Neuronal stem cell (in vitro differentiated cells): ENCODE measurements at regions not wholly inside any gene's neighbourhood (a gene's known extent, or its start where the extent isn't known, plus 50 kb on each side); places are given as distances from the start of the nearest gene placed in this dataset.

Experiments
- DNase-seq: peaks from one replicate; pipeline ENCODE4 v3.0.0-alpha.2; 2013; ENCODE audit warnings: low spot score
- H2AFZ ChIP-seq: one replicate; pipeline ENCODE4 v1.6.1; 2013; ENCODE audit warnings: mild to moderate bottlenecking, low read length, inconsistent platforms
- H2AK5ac ChIP-seq: 2 replicates; pipeline ENCODE4 v1.6.1; 2013; ENCODE audit warnings: low read depth, mild to moderate bottlenecking, inconsistent platforms, low read length, moderate library complexity, mixed read lengths
- H2BK120ac ChIP-seq: 2 replicates; pipeline ENCODE4 v1.6.1; 2013; ENCODE audit warnings: low read depth, mild to moderate bottlenecking, inconsistent platforms, low read length, moderate library complexity, mixed read lengths
- H2BK12ac ChIP-seq: one replicate; pipeline ENCODE4 v1.6.1; 2013; ENCODE audit warnings: low read length, inconsistent platforms
- H2BK15ac ChIP-seq: 2 replicates; pipeline ENCODE4 v1.6.1; 2013; ENCODE audit warnings: mild to moderate bottlenecking, low read length, inconsistent platforms, mixed read lengths
- H2BK5ac ChIP-seq: one replicate; pipeline ENCODE4 v1.6.1; 2013; ENCODE audit warnings: inconsistent platforms, mild to moderate bottlenecking, low read length, moderate library complexity
- H3K14ac ChIP-seq: one replicate; pipeline ENCODE4 v1.6.1; 2013; ENCODE audit warnings: low read length, inconsistent platforms
- H3K18ac ChIP-seq: 2 replicates; pipeline ENCODE4 v1.6.1; 2013; ENCODE audit warnings: low read length, inconsistent platforms
- H3K23ac ChIP-seq: 2 replicates; pipeline ENCODE4 v1.6.1; 2013; ENCODE audit warnings: low read depth, mild to moderate bottlenecking, mixed read lengths, low read length, inconsistent platforms; ENCODE audit not compliant: poor library complexity
- H3K27ac ChIP-seq: replicated peaks from 3 replicates; pipeline ENCODE4 v1.5.1; 2013; ENCODE audit warnings: low read length, inconsistent platforms
- H3K27me3 ChIP-seq, 3 experiments: 2 replicates each; pipeline ENCODE4 v1.6.1; 2013; ENCODE audit warnings: low read length in 3 of 3, mild to moderate bottlenecking in 2 of 3, inconsistent platforms in 1 of 3, low read depth in 1 of 3, mixed read lengths in 1 of 3, moderate library complexity in 1 of 3; ENCODE audit not compliant: control insufficient read depth in 3 of 3, insufficient read depth in 3 of 3
- H3K36me3 ChIP-seq, 2 donors: replicated peaks in 1 of 2; 2 replicates each; pipeline ENCODE4 v1.6.1; 2013; ENCODE audit warnings: low read length in 2 of 2; ENCODE audit not compliant: control insufficient read depth in 2 of 2, insufficient read depth in 2 of 2
- H3K4ac ChIP-seq: 2 replicates; pipeline ENCODE4 v1.6.1; 2013; ENCODE audit warnings: inconsistent platforms, mild to moderate bottlenecking, low read length, moderate library complexity
- H3K4me1 ChIP-seq, 2 donors: 1 replicate in 1 of 2; 2 replicates in 1 of 2; pipeline ENCODE4 v1.6.1; 2013; ENCODE audit warnings: low read length in 2 of 2, low read depth in 1 of 2; ENCODE audit not compliant: control insufficient read depth in 2 of 2, insufficient read depth in 1 of 2
- H3K4me2 ChIP-seq: one replicate; pipeline ENCODE4 v1.6.1; 2013; ENCODE audit warnings: mild to moderate bottlenecking, low read length, inconsistent platforms; ENCODE audit not compliant: insufficient read depth, poor library complexity, severe bottlenecking
- H3K4me3 ChIP-seq, 2 donors: 2 replicates each; pipeline ENCODE4 v1.5.1; 2013; ENCODE audit warnings: low read length in 2 of 2, mild to moderate bottlenecking in 2 of 2, inconsistent platforms in 1 of 2, moderate library complexity in 1 of 2
- H3K79me1 ChIP-seq: one replicate; pipeline ENCODE4 v1.6.1; 2013; ENCODE audit warnings: low read depth, mild to moderate bottlenecking, inconsistent platforms, low read length, moderate library complexity
- H3K9ac ChIP-seq: one replicate; pipeline ENCODE4 v1.6.1; 2013; ENCODE audit warnings: mild to moderate bottlenecking, low read depth, low read length, inconsistent platforms; ENCODE audit not compliant: poor library complexity
- H3K9me3 ChIP-seq, 2 donors: replicated peaks in 1 of 2; 2 replicates each; pipeline versions ENCODE3 to v1.6.1; 2013; ENCODE audit warnings: low read length in 2 of 2, mild to moderate bottlenecking in 2 of 2, inconsistent platforms in 1 of 2, low read depth in 1 of 2, mixed read lengths in 1 of 2, moderate library complexity in 1 of 2; ENCODE audit not compliant: control insufficient read depth in 2 of 2, insufficient read depth in 1 of 2
- H4K8ac ChIP-seq: one replicate; pipeline ENCODE4 v1.6.1; 2013; ENCODE audit warnings: low read depth, mild to moderate bottlenecking, inconsistent platforms, low read length, moderate library complexity
- H4K91ac ChIP-seq: one replicate; pipeline ENCODE4 v1.6.1; 2013; ENCODE audit warnings: low read length, low read depth, mild to moderate bottlenecking, inconsistent platforms; ENCODE audit not compliant: poor library complexity
- WGBS, 2 donors: extraction: QIAGEN DNeasy Blood & Tissue Kit; methylation state at CpG; one replicate each; pipeline ENCODE4 v1.1.7; 2013; ENCODE audit warnings: missing lambda C conversion rate in 2 of 2, mixed read lengths in 1 of 2; ENCODE audit not compliant: insufficient read length in 2 of 2, insufficient replicate concordance in 1 of 2; ENCODE audit errors: extremely low coverage in 2 of 2; 5-methylcytosine and 5-hydroxymethylcytosine counted together

DNA sequence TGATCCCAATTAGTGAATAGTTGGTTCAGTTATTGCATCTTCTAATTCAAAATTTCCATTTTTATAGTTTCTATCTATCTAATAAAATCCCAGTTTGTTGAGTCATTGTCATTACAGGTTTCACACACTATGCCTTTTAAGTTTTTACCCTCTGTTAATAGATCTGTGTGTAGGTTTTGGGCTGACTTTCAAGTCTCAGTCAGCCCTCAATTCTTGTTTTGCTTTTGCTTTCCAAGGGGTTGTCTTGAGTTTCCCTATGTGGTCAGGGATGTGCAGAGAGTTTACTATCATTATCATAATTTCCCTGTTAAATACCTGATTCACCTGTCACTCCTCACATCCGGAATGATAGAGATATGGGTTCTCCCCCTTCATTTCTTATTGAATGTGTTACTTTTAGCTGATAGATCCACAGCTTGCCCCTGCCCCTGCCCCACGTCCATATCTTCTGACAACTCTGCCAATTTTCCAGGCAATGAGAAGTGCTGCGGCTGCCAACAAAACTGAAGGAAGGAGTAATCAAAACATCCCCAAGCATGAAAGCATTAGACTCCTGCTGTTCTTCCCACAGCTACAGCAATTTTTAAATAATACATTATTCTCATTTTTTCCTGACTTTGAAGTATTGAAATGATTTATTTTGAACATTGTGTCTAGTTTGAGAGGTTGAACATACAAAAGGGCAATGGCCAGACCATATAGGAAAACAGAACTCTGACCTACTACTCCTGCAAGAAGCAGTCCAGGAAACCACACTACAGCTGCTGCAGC is 1064.8 kb downstream of the SUCLG1 start:
- Histone ChIP-seq H2AK5ac (no peak overlapping the region), H3K9me3 (no peaks in the 10 kb centered on the region), H3K4me1 (no peaks in the 10 kb centered on the region), H3K27me3 (no peaks in the 10 kb centered on the region), H3K4me2 (no peak overlapping the region), H3K9ac (no peak overlapping the region), H3K14ac (no peak overlapping the region), H3K23ac (no peak overlapping the region), H4K91ac (no peak overlapping the region), H3K36me3 (no peaks in the 10 kb centered on the region), H3K27ac (no peak overlapping the region), H4K8ac (no peak overlapping the region), H2BK5ac (no peak overlapping the region), H2BK12ac (no peak overlapping the region), H3K4ac (no peak overlapping the region), H2BK120ac (no peak overlapping the region), H3K4me3 (no peak overlapping the region), H3K79me1 (no peaks in the 10 kb centered on the region), H2AFZ (no peak overlapping the region), H2BK15ac (no peak overlapping the region), H3K18ac (no peak overlapping the region)
- DNase-seq: no peak
- WGBS, 2 donors: no CpG with 5 or more reads among the region's 3 CpGs

DNA sequence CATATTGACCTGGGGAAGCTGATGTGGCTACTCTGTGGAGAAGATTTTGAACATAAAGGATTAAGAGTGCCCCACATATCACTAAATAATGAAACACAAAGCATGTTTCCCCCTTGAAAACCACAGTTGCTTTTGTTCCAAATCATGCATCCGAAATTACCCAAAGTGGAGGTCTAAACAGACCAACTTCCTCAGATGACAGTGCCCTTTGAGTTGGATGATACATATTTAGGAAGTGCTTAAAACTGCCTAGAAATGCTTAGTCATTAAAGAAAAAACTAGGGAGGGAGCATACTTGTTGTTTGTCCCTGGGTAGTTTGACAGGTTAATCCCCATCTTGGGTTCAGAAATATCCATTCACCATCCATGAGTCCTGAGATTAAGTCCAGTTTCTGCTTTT is 1070.3 kb downstream of the SUCLG1 start:
- no peak overlapping the region for H4K91ac ChIP-seq
- H2BK5ac ChIP-seq: no peak overlapping the region
- H2AFZ ChIP-seq: no peak overlapping the region
- no peak overlapping the region for H4K8ac ChIP-seq
- WGBS, 2 donors: no CpG with 5 or more reads among the region's 1 CpG
- H2AK5ac ChIP-seq: no peak overlapping the region
- no peak overlapping the region for H2BK120ac ChIP-seq
- no peak overlapping the region for H3K4ac ChIP-seq
- H3K14ac ChIP-seq: no peak overlapping the region
- no peak overlapping the region for H3K4me2 ChIP-seq
- no peak overlapping the region for H3K18ac ChIP-seq
- no peaks in the 10 kb centered on the region for H3K79me1 ChIP-seq
- no peaks in the 10 kb centered on the region for H3K4me1 ChIP-seq
- DNase-seq: no peak
- H3K27me3 ChIP-seq: no peaks in the 10 kb centered on the region
- H3K27ac ChIP-seq: no peak overlapping the region
- H2BK15ac ChIP-seq: no peak overlapping the region
- H2BK12ac ChIP-seq: no peak overlapping the region
- H3K4me3 ChIP-seq: no peak overlapping the region
- no peaks in the 10 kb centered on the region for H3K9me3 ChIP-seq
- no peak overlapping the region for H3K23ac ChIP-seq
- no peaks in the 10 kb centered on the region for H3K36me3 ChIP-seq
- H3K9ac ChIP-seq: no peak overlapping the region

DNA sequence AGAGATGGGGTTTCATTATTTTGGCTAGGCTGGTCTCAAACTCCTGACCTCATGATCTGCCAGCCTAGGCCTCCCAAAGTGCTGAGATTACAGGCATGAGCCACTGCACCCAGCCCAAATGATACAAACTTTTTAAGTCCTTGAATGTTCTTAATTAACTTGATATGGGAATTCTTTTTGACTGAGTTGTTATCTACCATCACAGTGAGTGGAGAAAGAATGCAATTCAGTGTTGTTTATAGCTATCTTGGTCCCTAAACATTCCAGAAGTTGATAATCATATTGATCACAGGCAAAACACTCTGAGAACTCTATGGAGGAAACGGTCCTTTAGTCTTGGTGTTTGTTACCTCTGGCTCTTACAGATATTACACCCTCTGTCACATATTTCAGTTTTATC is 1072.5 kb downstream of the SUCLG1 start:
- Histone ChIP-seq H4K8ac (no peak overlapping the region), H3K18ac (no peak overlapping the region), H3K9ac (no peak overlapping the region), H2BK12ac (no peak overlapping the region), H3K36me3 (no peaks in the 10 kb centered on the region), H3K9me3 (no peaks in the 10 kb centered on the region), H2BK120ac (no peak overlapping the region), H3K23ac (no peak overlapping the region), H4K91ac (no peak overlapping the region), H3K14ac (no peak overlapping the region), H3K27me3 (no peaks in the 10 kb centered on the region), H3K4ac (no peak overlapping the region), H3K4me2 (no peak overlapping the region), H3K27ac (no peak overlapping the region), H2AFZ (no peak overlapping the region), H2AK5ac (no peak overlapping the region), H2BK15ac (no peak overlapping the region), H3K79me1 (no peaks in the 10 kb centered on the region), H3K4me1 (no peaks in the 10 kb centered on the region), H3K4me3 (no peak overlapping the region), H2BK5ac (no peak overlapping the region)
- DNase-seq: no peak
- WGBS, 2 donors: no CpG with 5 or more reads among the region's 1 CpG

DNA sequence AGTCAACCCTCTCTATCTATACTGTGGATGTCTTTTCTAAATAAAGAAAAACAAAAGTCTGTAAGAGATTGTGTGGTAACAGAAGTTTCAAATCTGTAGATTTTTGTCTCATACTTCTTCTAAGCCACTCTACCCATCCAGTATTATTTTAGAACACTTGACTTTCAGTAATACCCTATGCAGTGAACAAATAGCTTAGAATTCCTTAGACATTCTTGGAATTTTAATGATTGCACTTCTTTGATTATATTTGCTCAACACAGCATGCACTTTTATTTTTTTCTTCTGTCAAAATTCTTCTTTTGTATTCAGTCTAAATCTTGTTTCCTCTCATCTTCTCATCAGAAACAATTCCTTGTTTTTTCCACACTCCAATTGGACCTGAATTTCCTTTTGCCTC is 1080.2 kb downstream of the SUCLG1 start:
- Histone ChIP-seq H2AFZ (no peak overlapping the region), H3K4me2 (no peak overlapping the region), H3K4ac (no peak overlapping the region), H3K23ac (no peak overlapping the region), H3K27ac (no peak overlapping the region), H2AK5ac (no peak overlapping the region), H2BK15ac (no peak overlapping the region), H3K4me3 (no peak overlapping the region), H3K79me1 (no peaks in the 10 kb centered on the region), H2BK120ac (no peak overlapping the region), H3K9ac (no peak overlapping the region), H3K9me3 (peaks cover 0 to 2% of the 10 kb centered on the region in 2 donors), H4K8ac (no peak overlapping the region), H2BK12ac (no peak overlapping the region), H3K36me3 (no peaks in the 10 kb centered on the region), H4K91ac (no peak overlapping the region), H3K14ac (no peak overlapping the region), H3K27me3 (no peaks in the 10 kb centered on the region), H2BK5ac (no peak overlapping the region), H3K4me1 (no peaks in the 10 kb centered on the region), H3K18ac (no peak overlapping the region)
- no peak for DNase-seq
